ENCODE measurements at regions not wholly inside any gene's neighbourhood (a gene's known extent, or its start where the extent isn't known, plus 50 kb on each side); places are given as distances from the start of the nearest gene placed in this dataset.

GRCh38 chr2:33873076-33873605 is 274.0 kb upstream of the FAM98A start:
- TF ChIP-seq, protein P1, sequence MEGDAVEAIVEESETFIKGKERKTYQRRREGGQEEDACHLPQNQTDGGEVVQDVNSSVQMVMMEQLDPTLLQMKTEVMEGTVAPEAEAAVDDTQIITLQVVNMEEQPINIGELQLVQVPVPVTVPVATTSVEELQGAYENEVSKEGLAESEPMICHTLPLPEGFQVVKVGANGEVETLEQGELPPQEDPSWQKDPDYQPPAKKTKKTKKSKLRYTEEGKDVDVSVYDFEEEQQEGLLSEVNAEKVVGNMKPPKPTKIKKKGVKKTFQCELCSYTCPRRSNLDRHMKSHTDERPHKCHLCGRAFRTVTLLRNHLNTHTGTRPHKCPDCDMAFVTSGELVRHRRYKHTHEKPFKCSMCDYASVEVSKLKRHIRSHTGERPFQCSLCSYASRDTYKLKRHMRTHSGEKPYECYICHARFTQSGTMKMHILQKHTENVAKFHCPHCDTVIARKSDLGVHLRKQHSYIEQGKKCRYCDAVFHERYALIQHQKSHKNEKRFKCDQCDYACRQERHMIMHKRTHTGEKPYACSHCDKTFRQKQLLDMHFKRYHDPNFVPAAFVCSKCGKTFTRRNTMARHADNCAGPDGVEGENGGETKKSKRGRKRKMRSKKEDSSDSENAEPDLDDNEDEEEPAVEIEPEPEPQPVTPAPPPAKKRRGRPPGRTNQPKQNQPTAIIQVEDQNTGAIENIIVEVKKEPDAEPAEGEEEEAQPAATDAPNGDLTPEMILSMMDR (IDR thresholded peaks at IDR 0.05; ENCODE audit: low read depth, low read length, missing input control): no peak
- TF ChIP-seq MAX (IDR thresholded peaks at IDR 0.05) (no peak), NR2F2 (IDR thresholded peaks at IDR 0.05) (no peak)
